ENCODE measurements at regions not wholly inside any gene's neighbourhood (a gene's known extent, or its start where the extent isn't known, plus 50 kb on each side); places are given as distances from the start of the nearest gene placed in this dataset.

- DNase-seq (ENCODE audit: low read depth in 3 of 3), result no peak
Observed at GRCh38 chr5:56459394-56460194, 226.5 kb upstream of the ANKRD55 start.

DNA sequence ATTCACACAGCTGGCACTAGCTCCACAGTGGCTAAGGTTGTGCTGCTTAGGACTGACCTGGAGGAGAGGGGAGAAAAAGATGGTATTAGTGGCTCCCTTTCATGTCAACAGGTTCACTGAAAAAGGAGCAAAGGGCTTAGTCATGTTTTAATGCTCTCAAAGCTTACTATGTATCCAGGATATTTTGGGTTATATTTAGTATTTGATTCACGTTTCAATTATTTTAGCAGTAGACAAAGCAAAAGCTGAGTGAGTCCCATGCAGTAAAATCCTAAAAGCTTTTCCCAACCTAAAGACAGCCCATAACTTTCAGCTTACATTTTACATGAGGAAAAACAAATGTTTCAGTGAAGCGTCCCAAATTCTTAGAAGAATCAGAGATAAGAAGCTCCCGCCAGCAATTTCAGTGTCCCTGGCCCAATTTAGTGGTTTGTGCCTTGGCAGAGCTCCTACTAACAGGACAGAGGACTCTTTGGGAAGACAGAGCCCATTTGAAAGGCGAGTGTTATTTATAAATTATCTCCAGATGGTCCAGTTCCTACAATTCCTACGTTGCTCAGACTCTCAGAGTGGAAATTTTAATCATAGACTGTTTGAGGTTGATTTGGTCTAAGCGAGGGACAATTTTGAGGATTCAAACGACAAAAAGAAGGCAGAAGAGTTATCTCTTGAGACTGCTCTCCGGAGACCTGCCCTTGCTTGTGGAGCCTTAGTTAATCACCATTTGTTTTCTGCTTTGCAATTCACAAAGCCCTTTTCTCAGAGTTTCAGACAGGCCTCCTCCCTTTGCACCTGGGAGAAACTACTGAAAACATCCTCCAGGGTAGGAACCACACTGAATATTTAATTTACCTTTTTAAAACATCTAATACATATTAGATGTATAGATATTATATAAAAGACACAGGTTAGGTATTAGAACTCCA, 225.0 kb upstream of the ANKRD55 start:
- DNase-seq (ENCODE audit: low read depth in 3 of 3), result no peak

GRCh38 chr5:56456002-56456401, 222.9 kb upstream of the ANKRD55 start:
- no peak for DNase-seq (ENCODE audit: low read depth in 3 of 3)

- no peak for DNase-seq (ENCODE audit: low read depth in 3 of 3)
Observed at GRCh38 chr5:56455417-56455816, 222.3 kb upstream of the ANKRD55 start.

- DNase-seq (ENCODE audit: low read depth in 3 of 3), result no peak
Observed at GRCh38 chr5:56454219-56454862, 221.2 kb upstream of the ANKRD55 start.

DNA sequence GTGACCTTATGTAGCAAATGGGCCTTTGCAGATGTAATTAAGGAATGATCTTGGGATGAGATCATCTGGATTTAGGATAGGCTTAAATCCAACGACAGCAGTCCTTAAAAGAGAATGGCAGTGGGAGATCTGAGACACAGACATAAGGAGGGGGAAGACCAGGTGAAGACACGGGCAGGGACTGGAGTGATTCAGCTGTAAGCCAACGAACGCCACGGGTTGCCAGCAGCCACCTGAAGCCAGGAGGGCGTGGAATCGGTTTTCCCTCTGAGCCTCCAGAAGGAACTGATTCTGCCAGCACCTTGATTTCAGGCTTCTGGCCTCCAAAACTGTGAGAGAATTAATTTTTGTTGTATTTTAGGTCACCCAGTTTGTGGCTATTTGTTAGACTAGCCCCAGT, 218.6 kb upstream of the ANKRD55 start:
- no peak for DNase-seq (ENCODE audit: low read depth in 3 of 3)

- no peak for DNase-seq (ENCODE audit: low read depth in 3 of 3)
Observed at GRCh38 chr5:56450766-56451165, 217.6 kb upstream of the ANKRD55 start.

DNA sequence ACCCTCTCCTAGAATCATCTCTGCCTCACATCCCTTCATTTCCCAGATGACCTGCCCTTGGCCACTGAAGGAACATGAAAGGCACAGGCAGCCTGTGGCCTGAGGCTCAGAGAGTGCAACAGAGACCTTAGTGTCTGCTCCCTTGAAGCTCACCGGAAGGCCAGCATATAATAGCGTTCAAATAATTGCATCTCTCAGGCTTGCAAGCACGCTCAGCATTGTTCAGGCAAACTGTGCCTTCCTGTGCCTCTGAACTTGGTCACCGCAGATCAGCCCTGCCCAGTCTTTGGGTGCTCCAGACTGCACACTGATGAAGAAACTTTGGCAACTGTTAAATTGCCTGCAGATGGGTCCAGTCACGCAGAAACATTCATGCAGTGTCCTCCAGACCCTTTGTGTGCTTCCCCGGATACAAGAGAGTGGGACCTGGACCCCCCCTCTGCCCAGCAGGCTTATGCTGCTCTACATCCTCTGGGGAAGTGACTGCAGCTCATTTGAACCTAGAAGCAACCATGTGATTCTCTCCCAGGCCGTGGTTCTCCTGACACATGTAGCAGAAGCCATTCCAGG, 216.0 kb upstream of the ANKRD55 start:
- no peak for DNase-seq (ENCODE audit: low read depth in 3 of 3)

- no peak for DNase-seq (ENCODE audit: low read depth in 3 of 3)
Observed at GRCh38 chr5:56447656-56448055, 214.5 kb upstream of the ANKRD55 start.

DNA sequence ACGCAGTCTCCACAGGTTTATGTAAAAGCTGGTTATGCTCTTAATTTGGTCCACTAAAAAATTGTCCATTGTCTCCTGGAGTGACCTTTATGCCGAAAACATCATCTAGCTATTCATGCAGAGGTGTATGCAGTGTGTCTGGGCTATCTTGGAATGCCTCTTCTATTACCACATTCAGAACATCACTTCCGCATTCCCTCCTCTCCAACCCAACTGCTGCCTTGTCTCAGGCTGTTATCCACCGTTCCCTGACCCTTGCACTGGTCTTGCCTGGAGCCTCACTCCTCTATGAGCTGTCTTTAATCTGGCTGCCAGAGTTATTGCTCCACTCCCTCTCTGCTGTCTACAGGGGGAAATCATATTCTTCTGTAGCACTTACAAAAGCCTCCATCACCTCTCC, 214.1 kb upstream of the ANKRD55 start:
- DNase-seq (ENCODE audit: low read depth in 3 of 3), result no peak

- no peak for DNase-seq (ENCODE audit: low read depth in 3 of 3)
Observed at GRCh38 chr5:56446728-56447127, 213.6 kb upstream of the ANKRD55 start.

- DNase-seq (ENCODE audit: low read depth in 3 of 3), result no peak
Observed at GRCh38 chr5:56443826-56444225, 210.7 kb upstream of the ANKRD55 start.

DNA sequence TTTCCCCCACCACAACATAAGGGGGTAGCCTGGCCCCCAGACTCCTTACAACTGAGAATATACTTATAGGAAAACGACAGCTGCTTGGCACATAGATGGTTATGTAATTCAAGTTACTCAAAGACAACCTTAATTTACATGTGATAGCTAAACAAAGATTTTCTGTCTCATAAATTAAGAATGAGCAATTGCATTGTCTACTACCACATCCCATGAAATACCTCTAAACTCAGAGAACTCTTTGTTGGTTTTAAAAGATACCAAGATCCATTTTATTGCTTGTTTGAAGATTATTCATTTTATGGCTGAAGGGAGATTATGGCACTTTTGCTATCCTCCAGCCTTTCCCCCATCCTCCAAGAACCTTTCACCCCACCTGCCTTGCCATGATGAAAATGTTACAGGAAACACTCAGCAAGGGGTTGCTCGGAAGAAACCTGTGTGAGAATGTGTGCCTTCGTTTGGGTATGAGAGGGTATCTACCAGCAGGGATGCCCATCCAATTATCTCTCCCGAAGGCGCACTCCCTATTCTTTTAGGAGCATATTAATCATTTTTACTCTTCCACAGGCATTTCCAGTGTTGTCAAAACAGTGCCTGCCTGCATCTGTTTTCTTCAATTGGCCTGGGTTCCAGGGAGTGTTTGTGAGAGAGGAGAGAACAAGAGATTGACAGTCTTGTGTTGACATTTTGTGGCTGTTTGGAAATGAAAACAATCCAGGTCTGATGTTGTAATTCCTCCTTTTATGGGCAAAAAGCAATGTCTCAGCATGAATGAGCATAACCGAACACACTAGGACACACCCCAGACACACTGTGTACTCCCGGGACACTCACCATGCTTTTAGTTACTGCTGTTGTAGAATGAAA, 208.0 kb upstream of the ANKRD55 start:
- no peak for DNase-seq (ENCODE audit: low read depth in 3 of 3)

- no peak for DNase-seq (ENCODE audit: low read depth in 3 of 3)
Observed at GRCh38 chr5:56434986-56435385, 201.9 kb upstream of the ANKRD55 start.

DNA sequence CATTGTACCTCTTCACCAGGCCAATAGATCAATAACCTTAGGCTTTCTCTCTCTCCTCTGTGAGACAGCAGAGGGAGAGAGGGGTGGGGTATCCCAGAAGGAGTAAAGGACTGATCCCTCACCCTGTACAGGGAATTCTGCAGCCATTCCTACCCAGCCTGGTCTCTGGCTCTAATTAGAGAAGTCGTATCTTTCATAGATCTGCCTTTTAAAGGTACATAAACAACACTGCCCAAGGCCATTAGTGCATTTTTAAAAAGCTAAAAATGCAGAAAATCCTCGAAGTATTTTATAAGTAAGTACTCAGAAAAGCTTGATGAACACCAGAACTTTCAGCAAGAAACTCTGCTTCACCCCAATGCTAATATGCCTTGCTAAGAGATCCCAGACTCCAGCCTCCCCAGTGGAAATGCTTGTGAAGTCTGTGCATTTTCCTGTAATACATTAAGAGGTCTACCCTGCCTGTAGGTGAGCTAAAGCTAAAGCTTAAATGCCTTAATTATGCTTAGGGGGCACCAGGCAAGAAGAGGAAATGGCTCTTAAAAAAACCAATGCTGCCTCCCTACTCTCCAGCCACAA, 200.0 kb upstream of the ANKRD55 start:
- DNase-seq (ENCODE audit: low read depth in 3 of 3), result no peak

- no peak for DNase-seq (ENCODE audit: low read depth in 3 of 3)
Observed at GRCh38 chr5:56432321-56432720, 199.2 kb upstream of the ANKRD55 start.

GRCh38 chr5:56430422-56430821, 197.3 kb upstream of the ANKRD55 start:
- no peak for DNase-seq (ENCODE audit: low read depth in 3 of 3)

- DNase-seq (ENCODE audit: low read depth in 3 of 3), result no peak
Observed at GRCh38 chr5:56429110-56429561, 196.0 kb upstream of the ANKRD55 start.

GRCh38 chr5:56426693-56427092, 193.6 kb upstream of the ANKRD55 start:
- no peak for DNase-seq (ENCODE audit: low read depth in 3 of 3)

GRCh38 chr5:56422076-56422762, 189.1 kb upstream of the ANKRD55 start:
- no peak for DNase-seq (ENCODE audit: low read depth in 3 of 3)
